GM12872 (cell line): ENCODE measurements at regions not wholly inside any gene's neighbourhood (a gene's known extent, or its start where the extent isn't known, plus 50 kb on each side); places are given as distances from the start of the nearest gene placed in this dataset.

Source experiments
- CTCF ChIP-seq: IDR thresholded peaks from 3 replicates; pipeline ENCODE4 v1.5.1; 2011; ENCODE audit warnings: low read depth, mild to moderate bottlenecking, low read length, moderate library complexity; ENCODE audit not compliant: insufficient read depth

- TF ChIP-seq CTCF = no peak
Observed at GRCh38 chr4:57494821-57495220, 384.6 kb upstream of the IGFBP7 start.

GRCh38 chr4:57492251-57492878 lies 382.2 kb upstream of the IGFBP7 start:
- no peak for TF ChIP-seq CTCF

- no peak for TF ChIP-seq CTCF
Observed at GRCh38 chr4:57491388-57491787, 381.2 kb upstream of the IGFBP7 start.

GRCh38 chr4:57490520-57491255 lies 380.5 kb upstream of the IGFBP7 start:
- TF ChIP-seq CTCF = no peak

GRCh38 chr4:57488366-57489162 lies 378.4 kb upstream of the IGFBP7 start:
- TF ChIP-seq CTCF = no peak

- no peak for TF ChIP-seq CTCF
Observed at GRCh38 chr4:57475424-57475823, 365.2 kb upstream of the IGFBP7 start.

GRCh38 chr4:57465321-57466056 lies 355.3 kb upstream of the IGFBP7 start:
- no peak for TF ChIP-seq CTCF
